22Rv1 (cell line): ENCODE measurements at regions not wholly inside any gene's neighbourhood (a gene's known extent, or its start where the extent isn't known, plus 50 kb on each side); places are given as distances from the start of the nearest gene placed in this dataset.

Experiments
- CTCF ChIP-seq: fragments of 450-650 bp; IDR thresholded peaks from 2 replicates; pipeline ENCODE4 v1.5.1; 2017; ENCODE audit warnings: mild to moderate bottlenecking
- ZFX ChIP-seq: fragments of 450-650 bp; IDR thresholded peaks from 2 replicates; pipeline ENCODE4 v1.6.1; 2017; ENCODE audit warnings: antibody characterized with exemption, borderline replicate concordance

DNA sequence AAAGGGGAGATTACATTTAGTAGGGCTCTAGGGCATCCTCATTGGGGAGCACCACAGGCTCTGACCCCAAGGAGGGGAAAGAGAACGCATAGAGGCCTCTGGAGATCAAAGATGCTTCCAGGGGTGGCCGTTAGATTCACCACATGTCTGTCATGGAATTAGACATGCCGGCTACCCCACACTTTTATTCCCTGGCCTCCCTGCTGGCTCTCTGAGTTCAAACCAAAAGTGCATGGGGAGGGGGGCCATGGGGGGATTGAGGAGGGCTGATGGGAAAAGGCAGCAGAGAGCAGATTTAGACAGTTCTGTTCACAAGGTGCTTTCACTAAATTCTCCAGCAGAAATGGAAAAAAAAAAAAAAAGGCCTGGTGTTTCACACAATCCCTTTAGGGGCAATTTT lies 64.4 kb upstream of the ZNF521 start:
- TF ChIP-seq CTCF (no peak), ZFX (no peak)
